CD4-positive, alpha-beta T cell treated with Interleukin-10 for 1 hour (primary cell): ENCODE measurements at regions not wholly inside any gene's neighbourhood (a gene's known extent, or its start where the extent isn't known, plus 50 kb on each side); places are given as distances from the start of the nearest gene placed in this dataset.
A peak's percentile ranks its signal among the peaks of the same experiment; 100 is the strongest.

ENCODE experiments used
- DNase-seq: peaks from one replicate; pipeline ENCODE4 v3.0.0-alpha.2; 2020

- no peak for DNase-seq
These were observed 62.3 kb upstream of the NABP1 start for GRCh38 chr2:191615596-191615995.

GRCh38 chr2:191617575-191617974, 60.4 kb upstream of the NABP1 start:
- peak; percentile 88 for DNase-seq

- no peak for DNase-seq
These were observed 59.7 kb upstream of the NABP1 start for GRCh38 chr2:191618046-191618780.

GRCh38 chr2:191618786-191619185, 59.1 kb upstream of the NABP1 start:
- no peak for DNase-seq

- DNase-seq: no peak
These were observed 57.8 kb upstream of the NABP1 start for GRCh38 chr2:191620144-191620543.

- DNase-seq: no peak
These were observed 55.3 kb upstream of the NABP1 start for GRCh38 chr2:191622374-191623320.

GRCh38 chr2:191625016-191625415, 52.9 kb upstream of the NABP1 start:
- peak; percentile 89 for DNase-seq

- DNase-seq: no peak
These were observed 52.5 kb upstream of the NABP1 start for GRCh38 chr2:191625446-191625845.

GRCh38 chr2:191626497-191627151, 51.3 kb upstream of the NABP1 start:
- DNase-seq: no peak

- no peak for DNase-seq
These were observed 50.4 kb upstream of the NABP1 start for GRCh38 chr2:191627518-191627917.
